OCI-LY1 (cell line): ENCODE measurements at regions not wholly inside any gene's neighbourhood (a gene's known extent, or its start where the extent isn't known, plus 50 kb on each side); places are given as distances from the start of the nearest gene placed in this dataset.

Experiments used
- H2AFZ ChIP-seq: fragments of 200-600 bp; sonication (generic), shearing (Covaris generic); 2 replicates; pipeline ENCODE4 v1.6.0; 2014; ENCODE audit warnings: antibody characterized with exemption, mild to moderate bottlenecking, low read length
- H3F3A ChIP-seq: fragments of 200-600 bp; sonication (generic), shearing (Covaris generic); 2 replicates; pipeline ENCODE4 v1.6.0; 2014; ENCODE audit warnings: mild to moderate bottlenecking, antibody characterized with exemption, low read length, moderate library complexity; ENCODE audit not compliant: insufficient read depth
- H3K27ac ChIP-seq: fragments of 200-600 bp; sonication (generic); 2 replicates; pipeline ENCODE4 v1.5.1; 2014; ENCODE audit warnings: low read length, mixed run types, mild to moderate bottlenecking, low read depth; ENCODE audit not compliant: poor library complexity, severe bottlenecking
- H3K27me3 ChIP-seq: fragments of 200-600 bp; sonication (generic); 2 replicates; pipeline ENCODE4 v1.6.0; 2014; ENCODE audit warnings: antibody characterized with exemption, mild to moderate bottlenecking, low read length, moderate library complexity; ENCODE audit not compliant: insufficient read depth
- H3K36me3 ChIP-seq: fragments of 200-600 bp; sonication (generic); 2 replicates; pipeline ENCODE4 v1.6.1; 2014; ENCODE audit warnings: mild to moderate bottlenecking, antibody characterized with exemption, low read length, moderate library complexity, mixed read lengths; ENCODE audit not compliant: insufficient read depth
- H3K4me1 ChIP-seq: fragments of 200-600 bp; sonication (generic); 2 replicates; pipeline ENCODE4 v1.5.1; 2014; ENCODE audit warnings: mild to moderate bottlenecking, low read length, moderate library complexity; ENCODE audit not compliant: insufficient read depth, severe bottlenecking
- H3K4me2 ChIP-seq: fragments of 200-600 bp; sonication (generic), shearing (Covaris generic); 2 replicates; pipeline ENCODE4 v1.6.1; 2014; ENCODE audit warnings: low read length
- H3K4me3 ChIP-seq: fragments of 200-600 bp; sonication (generic); 2 replicates; pipeline ENCODE4 v1.5.1; 2014; ENCODE audit warnings: low read length, low read depth, mild to moderate bottlenecking, mixed read lengths; ENCODE audit not compliant: poor library complexity, severe bottlenecking
- H3K79me2 ChIP-seq: fragments of 200-600 bp; shearing (Covaris generic); 2 replicates; pipeline ENCODE4 v1.6.1; 2016; ENCODE audit warnings: mixed run types, low read length, mixed read lengths; ENCODE audit not compliant: insufficient read depth
- H3K9ac ChIP-seq: fragments of 200-600 bp; sonication (generic), shearing (Covaris generic); 2 replicates; pipeline ENCODE4 v1.6.1; 2014; ENCODE audit warnings: mild to moderate bottlenecking, low read length, mixed read lengths
- H3K9me2 ChIP-seq: fragments of 200-600 bp; sonication (generic), shearing (Covaris generic); 2 replicates; pipeline ENCODE4 v1.6.1; 2014; ENCODE audit warnings: low read depth, mild to moderate bottlenecking, low read length, mixed read lengths
- H3K9me3 ChIP-seq: fragments of 200-600 bp; shearing (Covaris generic); 2 replicates; pipeline ENCODE4 v1.6.1; 2014; ENCODE audit warnings: low read length, mixed read lengths
- H4K20me1 ChIP-seq: fragments of 200-600 bp; sonication (generic), shearing (Covaris generic); 2 replicates; pipeline ENCODE4 v1.6.0; 2016; ENCODE audit warnings: mild to moderate bottlenecking, low read length; ENCODE audit not compliant: insufficient read depth
- CTCF ChIP-seq: fragments of 200-600 bp; sonication (generic), shearing (Covaris generic); IDR thresholded peaks from 2 replicates; pipeline ENCODE4 v1.5.1; 2017; ENCODE audit warnings: mild to moderate bottlenecking, antibody characterized with exemption, low read length, moderate library complexity, mixed read lengths
- EZH2 ChIP-seq: fragments of 200-600 bp; sonication (generic), shearing (Covaris generic); IDR thresholded peaks from 2 replicates; pipeline ENCODE4 v1.8.0; 2017; ENCODE audit warnings: borderline replicate concordance, mixed run types, mild to moderate bottlenecking, antibody characterized with exemption, low read length, moderate library complexity, mixed read lengths

GRCh38 chr3:5324780-5325179 lies 137.3 kb downstream of the EDEM1 start:
- H3K27ac ChIP-seq: no peak overlapping the region
- H3K4me2 ChIP-seq: no peak overlapping the region
- no peaks in the 10 kb centered on the region for H3F3A ChIP-seq
- H3K36me3 ChIP-seq: no peaks in the 10 kb centered on the region
- H2AFZ ChIP-seq: no peak overlapping the region
- H3K27me3 ChIP-seq: no peaks in the 10 kb centered on the region
- H3K9me2 ChIP-seq: no peaks in the 10 kb centered on the region
- H3K79me2 ChIP-seq: no peaks in the 10 kb centered on the region
- no peaks in the 10 kb centered on the region for H3K9me3 ChIP-seq
- no peak for TF ChIP-seq EZH2
- no peak for TF ChIP-seq CTCF
- H3K4me1 ChIP-seq: no peaks in the 10 kb centered on the region
- H3K9ac ChIP-seq: no peak overlapping the region
- H3K4me3 ChIP-seq: no peak overlapping the region
- H4K20me1 ChIP-seq: no peaks in the 10 kb centered on the region

- Histone ChIP-seq H3K79me2 (no peaks in the 10 kb centered on the region), H3F3A (no peaks in the 10 kb centered on the region), H3K27me3 (no peaks in the 10 kb centered on the region), H3K36me3 (no peaks in the 10 kb centered on the region), H3K9me2 (no peaks in the 10 kb centered on the region), H3K9ac (no peak overlapping the region), H3K27ac (no peak overlapping the region), H3K9me3 (no peaks in the 10 kb centered on the region), H4K20me1 (no peaks in the 10 kb centered on the region), H2AFZ (no peak overlapping the region), H3K4me3 (no peak overlapping the region), H3K4me1 (no peaks in the 10 kb centered on the region), H3K4me2 (no peak overlapping the region)
- TF ChIP-seq EZH2 (no peak), CTCF (no peak)
These were observed 142.8 kb downstream of the EDEM1 start for GRCh38 chr3:5330152-5330810.

GRCh38 chr3:5331567-5332269 lies 144.2 kb downstream of the EDEM1 start:
- H3K27me3 ChIP-seq: peaks cover 3% of the 10 kb centered on the region; the same call in 1 of the 2 replicates
- H3K27ac ChIP-seq: no peak overlapping the region
- H3K4me1 ChIP-seq: no peaks in the 10 kb centered on the region
- TF ChIP-seq EZH2 (no peak), CTCF (no peak)
- H2AFZ ChIP-seq: no peak overlapping the region
- H3F3A ChIP-seq: no peaks in the 10 kb centered on the region
- H3K9me2 ChIP-seq: no peaks in the 10 kb centered on the region
- H4K20me1 ChIP-seq: no peaks in the 10 kb centered on the region
- no peak overlapping the region for H3K4me3 ChIP-seq
- no peak overlapping the region for H3K9ac ChIP-seq
- H3K36me3 ChIP-seq: no peaks in the 10 kb centered on the region
- H3K9me3 ChIP-seq: no peaks in the 10 kb centered on the region
- no peak overlapping the region for H3K4me2 ChIP-seq
- no peaks in the 10 kb centered on the region for H3K79me2 ChIP-seq
